HG03139 (cell line): ENCODE measurements at regions not wholly inside any gene's neighbourhood (a gene's known extent, or its start where the extent isn't known, plus 50 kb on each side); places are given as distances from the start of the nearest gene placed in this dataset.

Experiments used
- ATAC-seq: cut with Tn5 transposase; IDR thresholded peaks from one replicate; pipeline ENCODE4 v1.9.1; 2021; ENCODE audit not compliant: unreplicated experiment

DNA sequence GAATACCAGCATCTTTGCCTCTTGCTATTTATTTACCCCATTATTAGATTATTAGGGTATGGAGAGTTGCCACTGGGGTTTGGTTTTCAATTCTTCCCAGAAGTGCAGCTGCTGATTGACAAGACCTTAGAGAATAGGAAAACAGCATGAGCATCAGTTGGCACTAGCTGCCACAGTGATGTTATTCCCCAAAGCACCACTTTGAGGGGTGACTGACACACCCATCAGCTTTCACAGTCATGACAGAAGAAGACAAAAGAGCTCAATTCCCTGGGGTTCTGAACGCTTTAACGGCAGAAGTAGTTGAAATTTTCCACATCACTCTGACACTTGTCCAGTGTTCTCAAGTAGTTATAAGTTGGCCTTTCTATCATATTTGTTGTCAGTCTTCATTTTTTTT is 55.0 kb upstream of the NR3C2 start:
- ATAC-seq, result no peak

DNA sequence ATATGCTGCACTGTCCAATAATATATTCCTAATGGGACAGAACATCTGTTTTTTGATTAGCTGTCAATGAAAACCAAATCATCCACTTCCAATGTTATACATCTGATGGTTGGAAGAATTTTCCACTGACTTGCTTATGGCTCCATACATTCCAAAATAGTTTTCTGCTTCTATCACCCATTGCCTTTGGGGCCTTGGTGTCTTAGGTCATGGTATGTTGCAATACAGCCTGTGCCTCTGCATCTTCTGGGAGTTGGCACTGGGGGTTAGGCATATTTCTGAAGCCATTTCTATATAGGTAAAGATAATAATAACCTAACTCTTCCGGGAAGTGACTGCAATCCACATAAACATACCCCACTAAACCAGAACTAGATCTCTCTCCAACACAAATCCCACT is 53.2 kb upstream of the NR3C2 start:
- ATAC-seq, result no peak
